Activated naive CD8-positive, alpha-beta T cell treated with anti-CD3 and anti-CD28 coated beads, Interleukin-2, amount 50 U/mL, for 24 hours (primary cell): ENCODE measurements at regions not wholly inside any gene's neighbourhood (a gene's known extent, or its start where the extent isn't known, plus 50 kb on each side); places are given as distances from the start of the nearest gene placed in this dataset.

Experiments
- ATAC-seq: fragments of 150-1000 bp; cut with Tn5 transposase; one replicate; pipeline ENCODE4 v1.10.0; 2021
- DNase-seq: peaks from one replicate; pipeline ENCODE4 v3.0.0; 2021
- H3K27ac Mint-ChIP-seq: one replicate; pipeline ENCODE4 v1.8.0; 2021; ENCODE audit warnings: mild to moderate bottlenecking, mixed read lengths
- H3K27me3 Mint-ChIP-seq: one replicate; pipeline ENCODE4 v1.8.0; 2021; ENCODE audit warnings: mixed read lengths
- H3K36me3 Mint-ChIP-seq: one replicate; pipeline ENCODE4 v1.8.0; 2021; ENCODE audit warnings: low read depth, mixed read lengths
- H3K4me1 Mint-ChIP-seq: one replicate; pipeline ENCODE4 v1.8.0; 2021; ENCODE audit warnings: mixed read lengths
- H3K4me3 Mint-ChIP-seq: one replicate; pipeline ENCODE4 v1.8.0; 2021; ENCODE audit warnings: mild to moderate bottlenecking, moderate library complexity, mixed read lengths
- H3K9me3 Mint-ChIP-seq: one replicate; pipeline ENCODE4 v1.8.0; 2021; ENCODE audit warnings: mixed read lengths

DNA sequence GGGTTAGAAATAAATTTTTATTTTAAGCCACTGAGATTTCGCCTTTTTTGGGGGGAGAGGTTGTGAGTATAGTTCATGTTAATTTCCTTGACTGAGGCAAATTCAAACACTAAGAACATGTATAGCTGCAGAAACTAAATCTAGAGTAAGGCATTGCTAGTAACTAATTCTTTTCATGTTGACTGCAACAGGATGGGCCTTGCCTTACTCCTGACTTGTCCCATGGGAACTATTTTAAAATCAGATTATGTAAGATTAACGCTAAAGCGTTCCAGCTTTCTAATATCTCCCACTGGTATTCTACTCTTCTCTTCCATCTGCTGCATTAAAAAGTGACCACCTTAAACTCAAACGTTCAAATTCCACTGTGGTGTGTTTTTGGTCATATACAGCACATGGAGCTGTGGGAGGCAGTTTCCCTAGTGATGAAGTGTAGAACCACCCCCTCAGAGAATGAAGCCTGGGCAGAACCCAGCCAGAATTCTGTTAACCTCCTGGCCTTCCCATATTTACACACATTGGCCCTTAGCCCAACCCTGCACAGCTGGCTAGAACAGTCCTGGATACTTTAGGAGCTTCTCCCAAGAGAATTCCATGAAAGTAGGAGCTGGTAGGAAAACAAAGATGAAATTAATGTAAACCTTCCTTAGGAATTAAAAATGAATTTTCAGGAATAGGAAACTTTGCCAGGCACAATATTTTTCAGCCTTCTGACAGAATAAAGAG, 687.8 kb downstream of the SLC4A3 start:
- Mint-ChIP-seq H3K4me3 (no peak overlapping the region), H3K36me3 (no peaks in the 10 kb centered on the region), H3K4me1 (no peaks in the 10 kb centered on the region), H3K9me3 (peaks cover 5% of the 10 kb centered on the region), H3K27me3 (no peaks in the 10 kb centered on the region), H3K27ac (no peak overlapping the region)
- DNase-seq = no peak
- ATAC-seq = no peak

DNA sequence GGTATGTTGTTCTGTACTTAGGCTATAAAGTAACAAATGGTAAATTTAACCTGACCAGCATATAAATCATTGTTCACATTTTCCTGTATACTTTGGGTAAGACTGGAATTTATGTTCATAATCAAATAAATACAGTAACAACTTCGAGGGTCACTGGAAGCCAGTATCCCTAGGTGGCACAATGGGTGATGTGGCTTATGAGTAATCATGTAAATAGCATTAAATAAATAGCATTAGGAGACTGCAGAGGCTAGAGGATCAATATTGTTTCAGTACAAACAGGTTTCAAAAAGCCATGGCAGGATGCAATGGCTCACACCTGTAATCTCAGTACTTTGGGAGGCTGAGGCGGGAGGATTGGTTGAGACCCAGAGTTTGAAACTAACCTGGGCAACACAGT, 690.6 kb downstream of the SLC4A3 start:
- Mint-ChIP-seq H3K4me3 (no peak overlapping the region), H3K4me1 (no peaks in the 10 kb centered on the region), H3K27me3 (no peaks in the 10 kb centered on the region), H3K9me3 (peaks cover 13% of the 10 kb centered on the region), H3K27ac (no peak overlapping the region), H3K36me3 (no peaks in the 10 kb centered on the region)
- DNase-seq (no peak), ATAC-seq (no peak)

- no peak overlapping the region for H3K27ac Mint-ChIP-seq
- no peaks in the 10 kb centered on the region for H3K36me3 Mint-ChIP-seq
- ATAC-seq (no peak), DNase-seq (no peak)
- peaks cover 13% of the 10 kb centered on the region for H3K9me3 Mint-ChIP-seq
- H3K4me3 Mint-ChIP-seq = no peak overlapping the region
- H3K27me3 Mint-ChIP-seq = no peaks in the 10 kb centered on the region
- H3K4me1 Mint-ChIP-seq = no peaks in the 10 kb centered on the region
Observed at GRCh38 chr2:220318508-220318907, 691.1 kb downstream of the SLC4A3 start.

- Mint-ChIP-seq H3K27ac (no peak overlapping the region), H3K27me3 (no peaks in the 10 kb centered on the region), H3K9me3 (peaks cover 13% of the 10 kb centered on the region), H3K4me1 (no peaks in the 10 kb centered on the region), H3K36me3 (no peaks in the 10 kb centered on the region), H3K4me3 (no peak overlapping the region)
- no peak for ATAC-seq
- DNase-seq = no peak
Observed at GRCh38 chr2:220320326-220320725, 692.9 kb downstream of the SLC4A3 start.

DNA sequence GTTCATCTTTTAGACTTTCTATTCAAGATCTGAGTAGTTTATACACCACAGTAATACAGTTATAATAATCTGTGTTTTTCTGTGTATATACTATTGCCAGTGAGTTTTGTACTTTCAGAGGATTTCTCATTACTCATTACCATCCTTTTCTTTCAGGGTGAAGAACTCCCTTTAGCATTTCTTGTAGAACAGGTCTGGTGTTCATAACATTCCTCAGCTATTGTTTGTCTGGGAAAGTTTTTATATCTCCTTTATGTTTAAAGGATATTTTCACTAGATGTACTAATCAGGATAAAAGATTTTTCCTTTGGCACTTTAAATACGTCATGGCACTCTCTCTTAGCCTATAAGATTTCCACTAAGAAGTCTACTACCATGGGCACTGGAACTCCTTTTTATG, 705.5 kb downstream of the SLC4A3 start:
- H3K27me3 Mint-ChIP-seq = no peaks in the 10 kb centered on the region
- H3K4me1 Mint-ChIP-seq = no peaks in the 10 kb centered on the region
- H3K36me3 Mint-ChIP-seq = no peaks in the 10 kb centered on the region
- DNase-seq (no peak), ATAC-seq (no peak)
- peaks cover 35% of the 10 kb centered on the region for H3K9me3 Mint-ChIP-seq
- no peak overlapping the region for H3K4me3 Mint-ChIP-seq
- no peak overlapping the region for H3K27ac Mint-ChIP-seq

- H3K27ac Mint-ChIP-seq = no peak overlapping the region
Observed at GRCh38 chr2:220334210-220334609, 706.8 kb downstream of the SLC4A3 start.

DNA sequence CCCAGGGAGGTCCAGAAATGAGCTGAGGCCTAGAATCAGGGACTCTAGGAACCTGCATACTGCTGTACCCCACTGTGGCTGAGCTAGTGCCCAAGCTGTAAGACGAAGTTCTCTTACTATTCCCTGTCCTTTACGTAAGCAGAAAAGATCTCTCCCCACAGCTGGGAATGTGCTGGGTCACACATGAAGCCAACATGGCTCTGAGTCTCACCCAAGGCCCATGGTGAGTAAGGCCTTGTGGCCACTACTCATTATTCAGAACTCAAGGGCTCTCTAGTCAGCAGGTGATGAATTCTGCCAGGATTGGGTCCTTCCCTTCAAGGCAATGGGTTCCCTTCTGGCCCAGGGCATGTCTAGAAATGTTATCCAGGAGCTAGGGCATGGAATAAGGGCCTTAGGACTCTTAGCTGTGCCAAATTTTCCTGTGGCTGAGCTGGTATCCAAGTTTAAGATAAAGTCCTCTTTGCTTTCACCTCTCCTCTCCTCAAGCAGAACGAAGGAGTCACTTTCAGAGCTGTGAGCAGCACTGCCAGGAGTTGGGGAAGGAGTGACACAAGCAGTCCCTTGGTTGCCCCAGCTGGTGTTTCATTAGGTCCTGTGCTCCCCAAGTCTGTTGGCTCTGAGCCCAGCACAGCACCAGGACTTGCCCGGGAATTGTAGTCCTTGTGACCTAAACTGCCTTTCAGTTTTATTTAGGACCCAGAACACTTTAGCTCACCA, 707.6 kb downstream of the SLC4A3 start:
- Mint-ChIP-seq H3K4me1 (no peaks in the 10 kb centered on the region), H3K9me3 (peaks cover 31% of the 10 kb centered on the region), H3K36me3 (no peaks in the 10 kb centered on the region), H3K4me3 (no peak overlapping the region), H3K27ac (no peak overlapping the region), H3K27me3 (no peaks in the 10 kb centered on the region)
- ATAC-seq (no peak), DNase-seq (no peak)

More at GRCh38 chr2:220334210-220334609, 706.8 kb downstream of the SLC4A3 start:
- H3K4me3 Mint-ChIP-seq = no peak overlapping the region
- no peaks in the 10 kb centered on the region for H3K4me1 Mint-ChIP-seq
- DNase-seq (no peak), ATAC-seq (no peak)
- H3K9me3 Mint-ChIP-seq = peaks cover 35% of the 10 kb centered on the region
- no peaks in the 10 kb centered on the region for H3K36me3 Mint-ChIP-seq
- no peaks in the 10 kb centered on the region for H3K27me3 Mint-ChIP-seq

DNA sequence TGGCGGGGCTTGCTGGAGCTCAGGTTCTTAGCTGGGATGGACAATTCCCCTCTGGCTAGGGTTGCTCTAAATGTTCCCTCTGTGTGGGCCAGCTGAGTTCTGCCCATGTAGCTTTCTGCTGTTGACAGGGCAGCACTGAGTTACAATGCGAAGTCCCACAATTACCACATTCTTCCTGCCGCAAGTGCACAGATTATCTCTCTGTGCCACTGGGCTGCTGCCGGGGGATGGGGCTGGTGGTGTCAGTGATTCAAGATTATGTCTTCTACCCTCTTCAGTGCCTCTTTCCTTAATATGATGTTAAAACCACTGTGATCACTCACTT, 708.1 kb downstream of the SLC4A3 start:
- H3K27ac Mint-ChIP-seq = no peak overlapping the region
- DNase-seq (no peak), ATAC-seq (no peak)
- H3K4me1 Mint-ChIP-seq = no peaks in the 10 kb centered on the region
- H3K27me3 Mint-ChIP-seq = no peaks in the 10 kb centered on the region
- peaks cover 30% of the 10 kb centered on the region for H3K9me3 Mint-ChIP-seq
- no peak overlapping the region for H3K4me3 Mint-ChIP-seq
- no peaks in the 10 kb centered on the region for H3K36me3 Mint-ChIP-seq

- H3K27ac Mint-ChIP-seq = no peak overlapping the region
- ATAC-seq = no peak
- H3K9me3 Mint-ChIP-seq = peaks cover 20% of the 10 kb centered on the region
Observed at GRCh38 chr2:220336771-220337170, 709.3 kb downstream of the SLC4A3 start.

DNA sequence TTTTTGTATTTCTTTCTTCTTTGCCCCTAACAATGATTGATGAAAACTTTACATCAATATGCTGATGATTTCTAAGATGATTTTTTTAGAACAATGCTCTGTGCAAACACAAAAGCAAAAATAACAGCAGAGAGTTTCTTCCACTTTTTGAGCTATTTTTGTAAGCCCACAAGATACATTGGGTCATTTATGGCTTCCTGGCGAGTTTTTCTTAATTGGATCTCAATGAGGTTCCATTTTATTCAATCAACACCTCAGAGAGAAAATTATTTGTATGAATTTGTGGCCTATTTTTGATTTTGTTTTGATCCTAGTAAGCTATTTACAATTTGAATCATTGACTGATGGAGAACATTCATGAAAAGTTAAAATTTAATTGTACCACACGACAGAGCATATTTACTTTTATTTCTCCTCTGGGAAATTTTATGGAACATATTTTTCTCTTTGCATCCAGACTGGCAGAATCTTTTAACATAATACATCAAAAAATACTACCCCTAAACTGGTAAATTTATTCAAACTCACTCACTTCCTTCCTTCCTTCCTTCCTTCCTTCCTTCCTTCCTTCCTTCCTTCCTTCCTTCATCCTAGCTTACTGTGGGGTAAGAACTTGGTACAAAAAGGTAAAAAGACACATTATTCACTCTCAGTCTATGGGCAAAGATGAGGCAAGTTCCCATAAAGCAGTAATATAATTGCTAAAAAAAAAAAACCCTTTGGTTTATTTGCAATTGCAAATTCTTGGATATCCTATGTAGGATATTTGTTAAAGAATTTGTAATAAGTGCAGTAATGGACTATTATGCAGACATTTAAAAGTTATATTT, 710.4 kb downstream of the SLC4A3 start:
- H3K4me1 Mint-ChIP-seq = no peaks in the 10 kb centered on the region
- H3K27me3 Mint-ChIP-seq = no peaks in the 10 kb centered on the region
- H3K9me3 Mint-ChIP-seq = peaks cover 12% of the 10 kb centered on the region
- H3K36me3 Mint-ChIP-seq = no peaks in the 10 kb centered on the region
- ATAC-seq = no peak
- no peak overlapping the region for H3K4me3 Mint-ChIP-seq
- no peak overlapping the region for H3K27ac Mint-ChIP-seq
- no peak for DNase-seq

More at GRCh38 chr2:220336771-220337170, 709.3 kb downstream of the SLC4A3 start:
- Mint-ChIP-seq H3K36me3 (no peaks in the 10 kb centered on the region), H3K4me3 (no peak overlapping the region), H3K27me3 (no peaks in the 10 kb centered on the region), H3K4me1 (no peaks in the 10 kb centered on the region)
- no peak for DNase-seq

- H3K4me1 Mint-ChIP-seq = no peaks in the 10 kb centered on the region
- H3K9me3 Mint-ChIP-seq = peaks cover 3% of the 10 kb centered on the region
- H3K27ac Mint-ChIP-seq = no peak overlapping the region
- H3K4me3 Mint-ChIP-seq = no peak overlapping the region
- no peaks in the 10 kb centered on the region for H3K27me3 Mint-ChIP-seq
- no peaks in the 10 kb centered on the region for H3K36me3 Mint-ChIP-seq
- ATAC-seq (no peak), DNase-seq (no peak)
Observed at GRCh38 chr2:220341014-220341413, 713.6 kb downstream of the SLC4A3 start.

DNA sequence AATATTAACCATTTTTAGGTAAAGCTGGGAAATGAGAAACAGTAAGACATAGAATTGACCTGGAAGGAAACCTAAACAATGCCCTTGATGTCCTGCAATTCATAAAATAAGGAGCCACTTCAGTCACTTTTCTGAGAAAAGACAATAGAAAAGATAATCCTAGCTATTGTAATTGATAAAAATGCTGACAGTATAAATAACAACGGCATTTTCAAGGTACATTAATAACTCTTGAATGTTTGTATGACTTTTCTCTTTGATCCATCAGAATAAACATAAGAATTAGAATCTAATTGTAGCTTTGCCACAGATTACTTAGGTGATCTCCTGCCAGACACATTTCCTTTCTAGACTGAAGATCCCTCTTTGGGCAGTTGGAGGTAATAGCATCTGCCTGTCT, 719.5 kb downstream of the SLC4A3 start:
- H3K27ac Mint-ChIP-seq = no peak overlapping the region
- H3K4me1 Mint-ChIP-seq = no peaks in the 10 kb centered on the region
- H3K4me3 Mint-ChIP-seq = no peak overlapping the region

DNA sequence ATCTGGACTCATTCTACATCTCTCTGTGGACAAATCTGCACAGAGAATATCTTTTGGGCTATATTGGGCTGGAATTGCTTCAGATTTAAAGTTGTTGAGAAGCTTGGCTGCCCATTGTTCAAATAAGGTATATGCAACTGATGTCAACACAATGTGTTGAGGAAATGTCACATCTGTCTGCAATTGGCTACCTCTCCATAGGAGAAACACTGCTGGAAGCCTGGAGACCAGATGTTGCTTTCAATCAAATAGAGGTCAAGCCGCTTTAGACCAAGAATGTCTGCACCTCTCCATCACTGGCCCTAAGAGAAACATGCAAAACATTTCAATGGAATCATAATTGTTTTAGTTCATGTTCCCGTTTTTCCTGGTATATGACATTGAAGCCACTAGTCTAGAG, 720.2 kb downstream of the SLC4A3 start:
- Mint-ChIP-seq H3K27ac (no peak overlapping the region), H3K9me3 (no peaks in the 10 kb centered on the region), H3K27me3 (no peaks in the 10 kb centered on the region), H3K4me1 (no peaks in the 10 kb centered on the region), H3K4me3 (no peak overlapping the region), H3K36me3 (no peaks in the 10 kb centered on the region)
- ATAC-seq = no peak
- no peak for DNase-seq

More for the DNA sequence above, 719.5 kb downstream of the SLC4A3 start:
- H3K27me3 Mint-ChIP-seq = no peaks in the 10 kb centered on the region
- DNase-seq (no peak), ATAC-seq (no peak)
- H3K9me3 Mint-ChIP-seq = no peaks in the 10 kb centered on the region
- H3K36me3 Mint-ChIP-seq = no peaks in the 10 kb centered on the region

DNA sequence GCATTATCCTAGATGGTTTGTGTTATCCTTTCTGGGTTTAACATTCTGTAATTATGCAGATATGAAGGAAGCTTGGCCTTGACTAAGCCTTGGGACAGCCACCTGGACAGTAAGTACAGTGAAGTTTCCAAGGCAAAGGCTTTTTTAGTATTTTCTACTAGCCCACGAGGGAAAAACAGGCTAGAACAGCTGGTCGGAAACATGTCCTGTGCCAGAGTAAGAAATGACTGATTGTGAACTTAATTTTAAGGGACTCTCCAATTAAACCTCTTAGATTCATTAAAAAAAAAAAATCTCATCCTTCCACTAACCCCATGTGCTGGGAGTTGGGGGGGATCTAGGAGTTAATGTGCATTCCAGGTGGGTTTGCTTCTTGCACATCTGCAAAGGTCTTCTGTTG, 720.8 kb downstream of the SLC4A3 start:
- no peaks in the 10 kb centered on the region for H3K4me1 Mint-ChIP-seq

GRCh38 chr2:220353897-220354296, 726.5 kb downstream of the SLC4A3 start:
- no peak for ATAC-seq
- no peak overlapping the region for H3K4me3 Mint-ChIP-seq
- H3K4me1 Mint-ChIP-seq = no peaks in the 10 kb centered on the region
- no peak overlapping the region for H3K27ac Mint-ChIP-seq
- no peaks in the 10 kb centered on the region for H3K9me3 Mint-ChIP-seq
- no peaks in the 10 kb centered on the region for H3K27me3 Mint-ChIP-seq
- no peaks in the 10 kb centered on the region for H3K36me3 Mint-ChIP-seq
- no peak for DNase-seq

More for the DNA sequence above, 720.8 kb downstream of the SLC4A3 start:
- no peaks in the 10 kb centered on the region for H3K9me3 Mint-ChIP-seq
- H3K27ac Mint-ChIP-seq = no peak overlapping the region
- DNase-seq = no peak
- no peaks in the 10 kb centered on the region for H3K27me3 Mint-ChIP-seq
- ATAC-seq = no peak
- H3K4me3 Mint-ChIP-seq = no peak overlapping the region
- H3K36me3 Mint-ChIP-seq = no peaks in the 10 kb centered on the region
